ENCODE measurements at regions not wholly inside any gene's neighbourhood (a gene's known extent, or its start where the extent isn't known, plus 50 kb on each side); places are given as distances from the start of the nearest gene placed in this dataset.
A peak's percentile ranks its signal among the peaks of the same experiment; 100 is the strongest.
"Not testable (repeated sequence)": the region's sequence is repeated elsewhere in the genome, so short reads cannot be mapped to it uniquely, and the experiment has no call there.

DNA sequence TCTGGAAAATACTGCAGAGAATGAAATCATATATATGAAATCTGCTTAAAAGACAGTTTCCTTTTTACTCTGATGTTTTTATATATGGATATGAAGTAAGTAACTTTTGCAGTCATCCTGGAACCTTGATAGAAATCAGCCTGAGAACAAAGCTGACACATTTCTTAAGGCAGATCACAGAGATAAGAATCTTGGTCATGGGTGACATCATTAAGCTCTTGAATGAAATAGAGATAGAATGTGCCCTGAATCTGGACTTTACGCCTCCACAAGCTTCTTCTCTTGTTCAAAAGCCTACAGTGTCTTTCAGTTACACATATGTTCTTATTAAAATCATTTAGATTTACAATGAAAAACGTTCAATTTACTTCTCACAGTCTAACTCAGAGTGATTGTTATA, 319.1 kb upstream of the CNTNAP2 start:
- Histone ChIP-seq H3K27me3 (ENCODE audit: control insufficient read depth, insufficient read depth, low read length) (no peaks in the 10 kb centered on the region), H3K4me3 (ENCODE audit: low read depth, low read length) (no peak overlapping the region), H3K9me3 (ENCODE audit: control insufficient read depth, insufficient read depth, low read length) (no peaks in the 10 kb centered on the region), H3K36me3 (ENCODE audit: control insufficient read depth, insufficient read depth, low read length) (no peaks in the 10 kb centered on the region), H3K9ac (ENCODE audit: low read depth, low read length) (no peak overlapping the region), H3K4me1 (ENCODE audit: control insufficient read depth, insufficient read depth, low read length) (no peaks in the 10 kb centered on the region), H3K27ac (ENCODE audit: low read depth, low read length) (no peak overlapping the region)

DNA sequence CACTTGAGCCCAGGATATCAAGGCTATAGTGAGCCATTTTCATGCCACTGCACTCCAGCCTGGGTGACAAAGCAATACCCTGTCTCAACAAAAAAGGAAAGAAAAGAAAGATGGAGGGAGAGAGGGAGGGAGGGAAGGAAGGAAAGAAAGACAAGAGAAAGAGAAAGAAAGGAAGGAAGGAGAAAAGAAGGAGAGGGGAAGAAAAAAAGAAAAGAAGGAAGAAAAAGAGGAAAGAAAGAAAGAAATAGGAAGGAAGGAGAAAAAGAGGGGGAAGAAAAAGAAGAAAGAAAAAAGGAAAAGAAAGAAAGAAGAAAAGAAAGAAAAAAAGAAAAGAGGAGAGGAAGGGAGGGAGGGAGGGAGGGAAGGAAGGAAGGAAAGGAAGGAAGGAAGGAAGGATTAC, 321.5 kb upstream of the CNTNAP2 start:
- Histone ChIP-seq H3K27me3 (ENCODE audit: control insufficient read depth, insufficient read depth, low read length) (no peaks in the 10 kb centered on the region), H3K4me1 (ENCODE audit: control insufficient read depth, insufficient read depth, low read length) (no peaks in the 10 kb centered on the region), H3K4me3 (ENCODE audit: low read depth, low read length) (no peak overlapping the region), H3K36me3 (ENCODE audit: control insufficient read depth, insufficient read depth, low read length) (no peaks in the 10 kb centered on the region), H3K9me3 (ENCODE audit: control insufficient read depth, insufficient read depth, low read length) (no peaks in the 10 kb centered on the region), H3K27ac (ENCODE audit: low read depth, low read length) (no peak overlapping the region), H3K9ac (ENCODE audit: low read depth, low read length) (no peak overlapping the region)

DNA sequence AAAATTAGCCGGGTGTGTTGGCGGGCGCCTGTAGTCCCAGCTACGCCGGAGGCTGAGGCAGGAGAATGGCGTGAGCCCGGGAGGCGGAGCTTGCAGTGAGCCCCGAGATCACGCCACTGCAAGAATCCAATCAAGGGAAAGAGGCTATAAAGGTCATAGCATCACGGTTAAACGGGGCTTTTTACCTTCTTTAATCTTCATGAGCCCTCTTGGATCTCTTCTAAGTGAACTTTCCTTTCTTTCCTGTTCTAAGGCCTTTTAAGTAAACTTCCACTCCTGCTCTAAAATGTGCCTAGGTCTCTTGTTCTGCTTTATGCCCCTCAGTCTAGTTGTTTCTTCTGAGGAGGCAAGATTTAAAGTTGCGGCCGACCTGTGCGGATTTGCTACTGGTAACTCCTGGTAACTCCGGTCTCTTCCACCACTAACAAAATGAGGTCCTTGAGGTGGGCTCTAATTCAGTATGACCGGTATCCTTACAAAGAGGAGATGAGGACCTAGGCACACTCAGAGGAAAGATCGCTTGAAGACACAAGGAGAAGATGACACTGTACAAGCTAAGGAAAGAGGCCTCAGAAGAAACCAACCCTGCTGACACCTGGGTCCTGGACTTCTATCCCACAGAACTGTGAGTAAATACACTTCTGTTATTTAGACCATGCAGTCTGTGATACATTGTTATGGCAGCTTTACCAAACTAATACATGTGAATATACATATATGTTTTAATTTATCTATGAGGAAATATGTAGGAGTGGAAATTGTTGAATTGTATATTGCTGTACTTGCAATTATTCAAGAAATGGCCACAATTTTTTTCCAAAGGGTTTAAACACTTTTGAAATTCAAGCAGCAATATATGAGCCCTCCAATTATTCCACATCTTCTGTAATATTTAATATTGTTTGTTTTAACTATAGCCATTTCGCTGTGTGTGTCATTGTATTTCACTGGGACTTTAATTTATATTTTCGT, 331.5 kb upstream of the CNTNAP2 start:
- Histone ChIP-seq H3K4me3 (ENCODE audit: low read depth, low read length) (no peak overlapping the region), H3K27ac (ENCODE audit: low read depth, low read length) (no peak overlapping the region), H3K9ac (ENCODE audit: low read depth, low read length) (no peak overlapping the region), H3K9me3 (ENCODE audit: control insufficient read depth, insufficient read depth, low read length) (no peaks in the 10 kb centered on the region), H3K4me1 (ENCODE audit: control insufficient read depth, insufficient read depth, low read length) (no peaks in the 10 kb centered on the region), H3K27me3 (ENCODE audit: control insufficient read depth, insufficient read depth, low read length) (no peaks in the 10 kb centered on the region), H3K36me3 (ENCODE audit: control insufficient read depth, insufficient read depth, low read length) (no peaks in the 10 kb centered on the region)

DNA sequence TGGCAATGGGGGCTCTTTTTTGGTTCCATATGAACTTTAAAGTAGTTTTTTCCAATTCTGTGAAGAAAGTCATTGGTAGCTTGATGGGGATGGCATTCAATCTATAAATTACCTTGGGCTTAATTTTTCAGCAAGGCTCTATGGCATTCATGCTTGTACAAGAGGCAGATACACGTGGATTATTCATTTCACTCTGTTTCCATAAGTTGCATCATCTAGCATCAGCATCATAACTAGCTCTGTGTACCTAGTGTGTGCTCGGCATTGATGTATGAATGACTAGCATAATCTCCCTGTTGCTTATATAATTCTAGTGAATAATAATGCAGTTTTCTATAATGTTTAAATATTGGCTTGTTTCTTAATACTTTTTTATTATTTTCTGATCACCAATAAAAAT, 335.2 kb upstream of the CNTNAP2 start:
- H3K4me3 ChIP-seq (ENCODE audit: low read depth, low read length); H3K9ac ChIP-seq (ENCODE audit: low read depth, low read length); H3K36me3 ChIP-seq (ENCODE audit: control insufficient read depth, insufficient read depth, low read length); H3K9me3 ChIP-seq (ENCODE audit: control insufficient read depth, insufficient read depth, low read length); H3K27ac ChIP-seq (ENCODE audit: low read depth, low read length); H3K27me3 ChIP-seq (ENCODE audit: control insufficient read depth, insufficient read depth, low read length); H3K4me1 ChIP-seq (ENCODE audit: control insufficient read depth, insufficient read depth, low read length): not testable (repeated sequence)

DNA sequence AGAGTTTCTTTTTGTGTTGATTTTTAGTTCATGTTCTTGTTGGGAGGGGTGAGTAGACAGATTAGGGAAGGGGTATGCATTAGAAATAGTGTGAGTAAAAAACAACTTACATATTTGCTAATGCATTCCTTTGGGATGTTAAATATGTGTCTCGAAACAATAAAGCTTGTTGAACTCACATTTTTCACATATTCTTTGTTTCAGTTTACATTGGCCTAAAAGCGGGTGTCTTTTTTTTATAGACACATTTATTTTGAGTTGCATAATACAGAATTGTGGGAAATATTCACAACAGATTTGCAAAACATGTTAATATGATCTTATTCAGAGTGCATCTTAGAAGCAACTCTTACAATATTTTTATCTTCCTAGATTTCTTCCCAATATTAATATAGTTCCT, 337.5 kb upstream of the CNTNAP2 start:
- no peak overlapping the region for H3K4me3 ChIP-seq (ENCODE audit: low read depth, low read length)
- H3K27ac ChIP-seq (ENCODE audit: low read depth, low read length): no peak overlapping the region
- H3K36me3 ChIP-seq (ENCODE audit: control insufficient read depth, insufficient read depth, low read length): no peaks in the 10 kb centered on the region
- H3K4me1 ChIP-seq (ENCODE audit: control insufficient read depth, insufficient read depth, low read length): no peaks in the 10 kb centered on the region
- H3K9me3 ChIP-seq (ENCODE audit: control insufficient read depth, insufficient read depth, low read length): no peaks in the 10 kb centered on the region
- H3K27me3 ChIP-seq (ENCODE audit: control insufficient read depth, insufficient read depth, low read length): no peaks in the 10 kb centered on the region
- no peak overlapping the region for H3K9ac ChIP-seq (ENCODE audit: low read depth, low read length)

DNA sequence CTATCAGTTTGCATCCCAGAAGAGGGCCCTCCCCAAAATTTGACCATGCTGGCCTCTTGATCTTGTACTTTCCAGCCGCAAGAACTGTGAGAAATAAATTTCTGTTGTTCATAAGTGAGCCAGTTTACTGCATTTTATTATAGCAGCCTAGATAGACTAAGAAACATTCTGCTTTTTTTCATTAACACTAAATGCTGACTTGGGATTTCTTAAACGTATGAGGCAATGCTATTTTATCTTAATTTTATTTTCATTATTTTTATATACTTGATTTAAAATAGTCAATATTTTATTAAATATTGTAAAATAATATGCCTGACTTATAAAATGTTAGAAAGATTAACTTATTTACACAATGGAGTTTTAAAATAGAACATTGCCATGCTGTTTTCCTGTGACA, 341.8 kb upstream of the CNTNAP2 start:
- Histone ChIP-seq H3K36me3 (ENCODE audit: control insufficient read depth, insufficient read depth, low read length) (no peaks in the 10 kb centered on the region), H3K9me3 (ENCODE audit: control insufficient read depth, insufficient read depth, low read length) (no peaks in the 10 kb centered on the region), H3K27ac (ENCODE audit: low read depth, low read length) (no peak overlapping the region), H3K4me3 (ENCODE audit: low read depth, low read length) (no peak overlapping the region), H3K4me1 (ENCODE audit: control insufficient read depth, insufficient read depth, low read length) (no peaks in the 10 kb centered on the region), H3K9ac (ENCODE audit: low read depth, low read length) (no peak overlapping the region), H3K27me3 (ENCODE audit: control insufficient read depth, insufficient read depth, low read length) (no peaks in the 10 kb centered on the region)

DNA sequence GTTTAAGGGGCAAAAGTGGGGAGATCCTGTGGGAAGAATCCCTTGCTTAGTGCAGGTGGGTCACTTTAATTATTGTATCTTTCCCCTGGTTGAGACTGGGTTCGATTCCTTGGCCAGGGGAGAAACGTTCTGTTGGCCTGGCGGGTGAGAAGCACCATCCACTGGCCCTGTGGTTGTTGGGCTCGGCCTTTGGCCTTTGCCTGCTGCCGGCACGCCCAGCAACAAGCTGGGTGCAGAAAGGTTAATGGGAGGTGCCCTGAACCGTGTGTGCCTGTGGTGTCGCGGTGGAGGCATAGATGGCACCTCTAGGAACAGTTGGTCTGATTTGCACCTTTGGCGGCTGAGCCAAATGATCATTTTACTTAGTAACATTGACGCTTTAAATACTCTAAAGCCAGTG, 363.6 kb upstream of the CNTNAP2 start:
- Histone ChIP-seq H3K27me3 (ENCODE audit: control insufficient read depth, insufficient read depth, low read length) (no peaks in the 10 kb centered on the region), H3K9me3 (ENCODE audit: control insufficient read depth, insufficient read depth, low read length) (no peaks in the 10 kb centered on the region), H3K4me1 (ENCODE audit: control insufficient read depth, insufficient read depth, low read length) (no peaks in the 10 kb centered on the region), H3K4me3 (ENCODE audit: low read depth, low read length) (no peak overlapping the region), H3K36me3 (ENCODE audit: control insufficient read depth, insufficient read depth, low read length) (no peaks in the 10 kb centered on the region), H3K27ac (ENCODE audit: low read depth, low read length) (no peak overlapping the region), H3K9ac (ENCODE audit: low read depth, low read length) (no peak overlapping the region)

DNA sequence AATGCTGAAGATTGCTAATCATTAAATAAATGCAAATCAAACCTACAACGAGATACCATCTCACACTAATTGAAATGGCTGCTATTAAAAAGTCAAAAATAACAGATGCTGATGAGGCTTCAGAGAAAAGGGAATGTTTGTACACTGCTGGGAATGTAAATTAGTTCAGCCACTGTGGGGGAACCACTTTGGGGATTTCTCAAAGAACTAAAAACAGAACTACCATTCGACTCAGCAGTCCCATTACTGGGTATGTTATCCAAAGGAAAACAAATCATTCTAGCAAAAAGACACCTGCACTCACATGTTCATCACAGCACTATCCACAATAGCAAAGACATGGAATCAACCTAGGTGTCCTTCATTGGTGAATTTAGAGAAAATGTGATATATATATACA, 379.0 kb upstream of the CNTNAP2 start:
- no peaks in the 10 kb centered on the region for H3K36me3 ChIP-seq (ENCODE audit: control insufficient read depth, insufficient read depth, low read length)
- no peaks in the 10 kb centered on the region for H3K27me3 ChIP-seq (ENCODE audit: control insufficient read depth, insufficient read depth, low read length)
- peaks cover 7% of the 10 kb centered on the region for H3K4me1 ChIP-seq (ENCODE audit: control insufficient read depth, insufficient read depth, low read length)
- H3K9ac ChIP-seq (ENCODE audit: low read depth, low read length): no peak overlapping the region
- H3K27ac ChIP-seq (ENCODE audit: low read depth, low read length): no peak overlapping the region
- no peaks in the 10 kb centered on the region for H3K9me3 ChIP-seq (ENCODE audit: control insufficient read depth, insufficient read depth, low read length)
- H3K4me3 ChIP-seq (ENCODE audit: low read depth, low read length): no peak overlapping the region

DNA sequence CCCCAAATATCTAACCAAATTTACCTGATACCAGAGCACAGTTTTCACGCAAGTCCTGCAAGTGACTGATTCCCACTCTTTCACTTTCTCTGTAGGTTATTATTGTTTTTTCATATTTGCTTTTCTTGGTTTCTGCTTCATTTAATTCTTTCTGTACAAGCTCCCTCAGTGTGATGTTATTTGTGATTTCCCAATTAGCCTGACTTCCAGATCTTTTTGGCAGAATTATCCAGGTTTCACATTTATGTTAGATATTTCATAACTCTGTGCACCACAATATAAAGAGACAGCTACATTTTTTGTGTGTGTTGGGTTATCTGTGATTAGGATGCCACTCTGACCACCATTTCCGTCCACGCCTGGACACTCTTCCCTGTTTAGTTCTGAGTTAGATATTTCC, 381.5 kb upstream of the CNTNAP2 start:
- no peak overlapping the region for H3K27ac ChIP-seq (ENCODE audit: low read depth, low read length)
- no peaks in the 10 kb centered on the region for H3K36me3 ChIP-seq (ENCODE audit: control insufficient read depth, insufficient read depth, low read length)
- no peak overlapping the region for H3K4me3 ChIP-seq (ENCODE audit: low read depth, low read length)
- no peaks in the 10 kb centered on the region for H3K9me3 ChIP-seq (ENCODE audit: control insufficient read depth, insufficient read depth, low read length)
- no peaks in the 10 kb centered on the region for H3K27me3 ChIP-seq (ENCODE audit: control insufficient read depth, insufficient read depth, low read length)
- peaks cover 16% of the 10 kb centered on the region for H3K4me1 ChIP-seq (ENCODE audit: control insufficient read depth, insufficient read depth, low read length)
- H3K9ac ChIP-seq (ENCODE audit: low read depth, low read length): no peak overlapping the region

DNA sequence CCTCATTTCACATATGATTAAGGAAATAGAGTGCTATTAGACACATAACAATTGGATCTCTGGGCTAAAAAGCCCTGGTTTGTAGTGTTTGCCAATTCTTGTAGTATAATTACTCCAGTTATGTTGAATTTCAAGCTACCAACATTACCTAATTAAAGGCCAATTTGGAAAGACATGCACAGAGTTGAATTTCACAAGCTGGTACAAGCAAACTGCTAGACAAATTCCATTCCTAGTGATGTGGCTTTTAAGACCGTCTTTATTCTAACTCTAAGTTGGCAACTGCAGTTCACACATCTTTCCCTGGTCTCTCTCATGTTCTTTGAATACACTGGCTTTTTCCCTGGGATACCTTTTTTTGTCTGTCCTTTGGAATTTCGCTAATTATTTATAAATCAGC, 384.1 kb upstream of the CNTNAP2 start:
- no peaks in the 10 kb centered on the region for H3K36me3 ChIP-seq (ENCODE audit: control insufficient read depth, insufficient read depth, low read length)
- H3K9me3 ChIP-seq (ENCODE audit: control insufficient read depth, insufficient read depth, low read length): no peaks in the 10 kb centered on the region
- no peak overlapping the region for H3K4me3 ChIP-seq (ENCODE audit: low read depth, low read length)
- H3K9ac ChIP-seq (ENCODE audit: low read depth, low read length): no peak overlapping the region
- no peaks in the 10 kb centered on the region for H3K27me3 ChIP-seq (ENCODE audit: control insufficient read depth, insufficient read depth, low read length)
- peak overlapping the region; percentile 52 for H3K27ac ChIP-seq (ENCODE audit: low read depth, low read length)
- peaks cover 16% of the 10 kb centered on the region for H3K4me1 ChIP-seq (ENCODE audit: control insufficient read depth, insufficient read depth, low read length)

DNA sequence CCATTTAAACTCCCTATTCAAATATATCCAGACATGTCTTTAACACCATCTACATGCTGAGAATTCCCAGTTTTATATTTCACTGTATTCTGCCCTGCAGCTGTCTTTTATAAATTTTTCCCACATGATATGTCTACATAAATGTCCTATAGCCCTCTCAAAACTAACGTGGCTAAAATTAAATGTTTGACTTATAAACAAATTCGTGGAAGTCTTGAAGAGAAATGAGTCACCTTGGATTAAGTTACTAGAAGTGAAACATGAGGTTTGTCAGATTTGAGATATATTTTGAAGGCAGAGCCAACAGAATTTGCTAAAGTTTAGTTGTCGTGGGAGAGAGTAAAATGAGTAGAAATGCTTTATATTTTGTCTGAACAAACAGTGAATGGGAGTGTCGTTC, 386.9 kb upstream of the CNTNAP2 start:
- no peaks in the 10 kb centered on the region for H3K27me3 ChIP-seq (ENCODE audit: control insufficient read depth, insufficient read depth, low read length)
- H3K4me3 ChIP-seq (ENCODE audit: low read depth, low read length): no peak overlapping the region
- H3K9ac ChIP-seq (ENCODE audit: low read depth, low read length): no peak overlapping the region
- no peak overlapping the region for H3K27ac ChIP-seq (ENCODE audit: low read depth, low read length)
- no peaks in the 10 kb centered on the region for H3K9me3 ChIP-seq (ENCODE audit: control insufficient read depth, insufficient read depth, low read length)
- H3K4me1 ChIP-seq (ENCODE audit: control insufficient read depth, insufficient read depth, low read length): peaks cover 16% of the 10 kb centered on the region
- no peaks in the 10 kb centered on the region for H3K36me3 ChIP-seq (ENCODE audit: control insufficient read depth, insufficient read depth, low read length)
